ENCODE measurements at regions not wholly inside any gene's neighbourhood (a gene's known extent, or its start where the extent isn't known, plus 50 kb on each side); places are given as distances from the start of the nearest gene placed in this dataset.

GRCh38 chr2:2879071-2879470 lies 498.5 kb downstream of the EIPR1 start:
- TF ChIP-seq EZH2phosphoT487 (IDR thresholded peaks at IDR 0.05; ENCODE audit: low read depth, severe bottlenecking, unreplicated experiment), result no peak
- TF ChIP-seq CTCF (IDR thresholded peaks at IDR 0.05; ENCODE audit: poor library complexity), result no peak
- TF ChIP-seq EZH2 (IDR thresholded peaks at IDR 0.05; ENCODE audit: borderline replicate concordance), result no peak
- no peaks in the 10 kb centered on the region for H3K9me2 ChIP-seq (replicated peaks; ENCODE audit: insufficient read depth)
- no peak overlapping the region for H3K4me2 ChIP-seq
- no peak for DNase-seq (ENCODE audit: low spot score)
- H3K4me3 ChIP-seq, result no peak overlapping the region
- H3K79me2 ChIP-seq, result no peaks in the 10 kb centered on the region
- H2AFZ ChIP-seq, result no peak overlapping the region
- H3K36me3 ChIP-seq (replicated peaks; ENCODE audit: insufficient read depth, low read depth), result no peaks in the 10 kb centered on the region
- H3K27me3 ChIP-seq, result no peaks in the 10 kb centered on the region
- H3K9me3 ChIP-seq (ENCODE audit: low read depth), result no peaks in the 10 kb centered on the region
- H3K27ac ChIP-seq, result no peak overlapping the region
- H4K20me1 ChIP-seq (ENCODE audit: insufficient read depth, poor library complexity, severe bottlenecking), result no peaks in the 10 kb centered on the region
- H3K4me1 ChIP-seq (ENCODE audit: insufficient read depth), result peaks cover 7% of the 10 kb centered on the region

- Histone ChIP-seq H3K9me3 (ENCODE audit: low read depth) (no peaks in the 10 kb centered on the region), H3K27me3 (no peaks in the 10 kb centered on the region), H3K4me1 (ENCODE audit: insufficient read depth) (peaks cover 7% of the 10 kb centered on the region), H4K20me1 (ENCODE audit: insufficient read depth, poor library complexity, severe bottlenecking) (no peaks in the 10 kb centered on the region), H3K79me2 (no peaks in the 10 kb centered on the region), H2AFZ (no peak overlapping the region), H3K9me2 (replicated peaks; ENCODE audit: insufficient read depth) (no peaks in the 10 kb centered on the region), H3K4me2 (no peak overlapping the region), H3K27ac (no peak overlapping the region), H3K36me3 (replicated peaks; ENCODE audit: insufficient read depth, low read depth) (no peaks in the 10 kb centered on the region), H3K4me3 (no peak overlapping the region)
- no peak for DNase-seq (ENCODE audit: low spot score)
- WGBS (ENCODE audit: low lambda C conversion rate, missing lambda C conversion rate), result 82% methylated on average over 12 of the region's 13 CpGs
- TF ChIP-seq EZH2phosphoT487 (IDR thresholded peaks at IDR 0.05; ENCODE audit: low read depth, severe bottlenecking, unreplicated experiment) (no peak), CTCF (IDR thresholded peaks at IDR 0.05; ENCODE audit: poor library complexity) (no peak), EZH2 (IDR thresholded peaks at IDR 0.05; ENCODE audit: borderline replicate concordance) (no peak)
Observed at GRCh38 chr2:2877427-2877826, 500.2 kb downstream of the EIPR1 start.

- Histone ChIP-seq H3K27me3 (no peaks in the 10 kb centered on the region), H3K4me2 (peak overlapping the region; percentile 16), H3K4me3 (no peak overlapping the region), H4K20me1 (ENCODE audit: insufficient read depth, poor library complexity, severe bottlenecking) (no peaks in the 10 kb centered on the region), H3K9me3 (ENCODE audit: low read depth) (no peaks in the 10 kb centered on the region), H3K9me2 (replicated peaks; ENCODE audit: insufficient read depth) (no peaks in the 10 kb centered on the region), H3K27ac (peak overlapping the region; percentile 43), H3K4me1 (ENCODE audit: insufficient read depth) (peaks cover 7% of the 10 kb centered on the region), H3K79me2 (no peaks in the 10 kb centered on the region), H3K36me3 (replicated peaks; ENCODE audit: insufficient read depth, low read depth) (no peaks in the 10 kb centered on the region), H2AFZ (no peak overlapping the region)
- no peak for DNase-seq (ENCODE audit: low spot score)
- no peak for TF ChIP-seq EZH2 (IDR thresholded peaks at IDR 0.05; ENCODE audit: borderline replicate concordance)
- TF ChIP-seq EZH2phosphoT487 (IDR thresholded peaks at IDR 0.05; ENCODE audit: low read depth, severe bottlenecking, unreplicated experiment), result no peak
- TF ChIP-seq CTCF (IDR thresholded peaks at IDR 0.05; ENCODE audit: poor library complexity), result no peak
- WGBS (ENCODE audit: low lambda C conversion rate, missing lambda C conversion rate), result 80% methylated on average over 18 of the region's 18 CpGs
Observed at GRCh38 chr2:2876331-2877221, 501.0 kb downstream of the EIPR1 start.
